Neural progenitor cell (in vitro differentiated cells): ENCODE measurements at regions not wholly inside any gene's neighbourhood (a gene's known extent, or its start where the extent isn't known, plus 50 kb on each side); places are given as distances from the start of the nearest gene placed in this dataset.
A peak's percentile ranks its signal among the peaks of the same experiment; 100 is the strongest.

Experiments
- DNase-seq: peaks from one replicate; pipeline ENCODE4 v3.0.0-alpha.2; 2016; ENCODE audit warnings: low spot score
- H2AFZ ChIP-seq: fragments of 200-600 bp; sonication (generic); replicated peaks from 2 replicates; pipeline ENCODE4 v1.6.1; 2016; ENCODE audit warnings: antibody characterized with exemption
- H3F3A ChIP-seq: fragments of 200-600 bp; sonication (generic); 2 replicates; pipeline ENCODE4 v1.6.1; 2016; ENCODE audit warnings: antibody characterized with exemption, low read depth
- H3K27ac ChIP-seq: fragments of 200-600 bp; sonication (generic); 2 replicates; pipeline ENCODE4 v1.5.1; 2016; ENCODE audit warnings: mild to moderate bottlenecking
- H3K27me3 ChIP-seq: fragments of 200-600 bp; sonication (generic); 2 replicates; pipeline ENCODE4 v1.6.1; 2016; ENCODE audit warnings: mild to moderate bottlenecking, moderate library complexity
- H3K36me3 ChIP-seq: fragments of 200-600 bp; sonication (generic); 2 replicates; pipeline ENCODE4 v1.5.1; 2016
- H3K4me1 ChIP-seq: fragments of 200-600 bp; sonication (generic); 2 replicates; pipeline ENCODE4 v1.6.1; 2016; ENCODE audit warnings: mixed run types
- H3K4me2 ChIP-seq: fragments of 200-600 bp; sonication (generic); 2 replicates; pipeline ENCODE4 v1.6.1; 2016
- H3K4me3 ChIP-seq: fragments of 200-600 bp; sonication (generic); 2 replicates; pipeline ENCODE4 v1.5.1; 2016
- H3K79me2 ChIP-seq: fragments of 200-600 bp; sonication (generic); 2 replicates; pipeline ENCODE4 v1.6.1; 2016; ENCODE audit warnings: low read depth
- H3K9ac ChIP-seq: fragments of 200-600 bp; sonication (generic); 2 replicates; pipeline ENCODE4 v1.6.1; 2016
- H3K9me3 ChIP-seq: fragments of 200-600 bp; sonication (generic); 2 replicates; pipeline ENCODE4 v1.5.1; 2016; ENCODE audit warnings: low read depth
- H4K20me1 ChIP-seq: fragments of 200-600 bp; sonication (generic); 2 replicates; pipeline ENCODE4 v1.6.1; 2016; ENCODE audit warnings: low read depth
- H3K27ac Mint-ChIP-seq: 3 replicates; pipeline ENCODE4 v1.8.0; 2021; ENCODE audit warnings: mixed read lengths
- H3K27me3 Mint-ChIP-seq: 2 replicates; pipeline ENCODE4 v1.8.0; 2022; ENCODE audit warnings: low read depth, mild to moderate bottlenecking, inconsistent platforms, moderate library complexity, mixed read lengths; ENCODE audit not compliant: insufficient read depth
- H3K36me3 Mint-ChIP-seq: 3 replicates; pipeline ENCODE4 v1.8.0; 2021; ENCODE audit warnings: mixed read lengths
- H3K4me1 Mint-ChIP-seq: 3 replicates; pipeline ENCODE4 v1.8.0; 2021; ENCODE audit warnings: mixed read lengths
- H3K4me3 Mint-ChIP-seq: 3 replicates; pipeline ENCODE4 v1.8.0; 2021; ENCODE audit warnings: mild to moderate bottlenecking, moderate library complexity, mixed read lengths
- H3K9me3 Mint-ChIP-seq: 3 replicates; pipeline ENCODE4 v1.8.0; 2020; ENCODE audit warnings: mixed read lengths
- EZH2 ChIP-seq: fragments of 200-600 bp; sonication (generic); IDR thresholded peaks from 2 replicates; pipeline ENCODE4 v1.6.1; 2017; ENCODE audit warnings: antibody characterized with exemption, mild to moderate bottlenecking, moderate library complexity
- EZH2phosphoT487 ChIP-seq: fragments of 200-600 bp; sonication (generic); IDR thresholded peaks from 2 replicates; pipeline ENCODE4 v1.6.1; 2017; ENCODE audit warnings: antibody characterized with exemption
- TF ChIP-seq, protein P1 (sequence below): fragments of 200-600 bp; sonication (generic); IDR thresholded peaks from 2 replicates; pipeline ENCODE4 v1.5.1; 2017; ENCODE audit warnings: antibody characterized with exemption, mild to moderate bottlenecking

DNA sequence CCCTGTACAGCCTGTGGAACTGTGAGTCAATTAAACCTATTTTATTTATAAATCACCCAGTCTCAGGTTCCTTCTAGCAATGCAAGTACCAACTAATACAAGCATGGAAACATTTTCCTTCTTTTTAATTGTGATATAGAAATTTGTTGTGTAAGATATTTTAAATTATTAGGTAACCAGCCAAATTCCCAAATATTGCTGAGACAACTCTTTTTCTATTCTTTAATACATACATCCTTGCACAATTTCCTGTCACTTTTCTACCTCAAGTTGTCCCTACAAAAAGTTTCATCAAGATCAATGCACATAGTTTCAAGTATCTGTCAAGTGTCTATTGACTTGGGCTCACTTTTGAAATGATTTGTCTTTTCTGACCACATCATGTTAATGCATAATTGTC lies 488.6 kb downstream of the ACTL7B start:
- Mint-ChIP-seq H3K27me3 (peaks cover 4% of the 10 kb centered on the region), H3K4me1 (no peaks in the 10 kb centered on the region), H3K36me3 (no peaks in the 10 kb centered on the region), H3K27ac (no peak overlapping the region), H3K9me3 (peaks cover 6% of the 10 kb centered on the region), H3K4me3 (no peak overlapping the region)
- DNase-seq, result no peak
- Histone ChIP-seq H3K27ac (no peak overlapping the region), H3K36me3 (no peaks in the 10 kb centered on the region), H3K4me1 (no peaks in the 10 kb centered on the region), H3K79me2 (no peaks in the 10 kb centered on the region), H3K4me3 (no peak overlapping the region), H3F3A (no peaks in the 10 kb centered on the region), H3K27me3 (no peaks in the 10 kb centered on the region), H2AFZ (no peak overlapping the region), H3K4me2 (no peak overlapping the region), H3K9ac (no peak overlapping the region), H4K20me1 (no peaks in the 10 kb centered on the region), H3K9me3 (no peaks in the 10 kb centered on the region)
- TF ChIP-seq EZH2, result no peak

DNA sequence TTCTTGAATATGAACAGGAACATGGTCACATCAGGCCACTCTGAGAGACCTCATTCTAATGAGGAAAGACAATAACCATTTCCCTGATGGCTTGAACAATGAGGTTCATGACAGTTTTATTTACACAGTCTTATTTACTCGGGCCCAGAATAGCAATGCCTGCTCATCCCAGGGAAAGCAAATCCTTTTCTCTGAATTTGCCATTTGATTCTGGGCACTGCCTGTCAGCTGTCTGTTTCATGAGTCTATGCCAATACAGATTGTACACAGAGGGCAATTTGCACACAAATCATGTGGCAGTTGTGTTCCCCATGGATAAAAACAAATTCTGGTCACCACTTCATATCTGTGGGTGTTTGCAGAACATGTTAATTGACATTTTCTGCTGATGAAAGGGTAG lies 492.5 kb downstream of the ACTL7B start:
- Histone ChIP-seq H3K4me2 (no peak overlapping the region), H3K79me2 (no peaks in the 10 kb centered on the region), H3K9me3 (no peaks in the 10 kb centered on the region), H3K4me3 (no peak overlapping the region), H3K4me1 (no peaks in the 10 kb centered on the region), H4K20me1 (no peaks in the 10 kb centered on the region), H3K27ac (no peak overlapping the region), H3K36me3 (no peaks in the 10 kb centered on the region), H3F3A (no peaks in the 10 kb centered on the region), H3K27me3 (no peaks in the 10 kb centered on the region), H2AFZ (no peak overlapping the region), H3K9ac (no peak overlapping the region)
- TF ChIP-seq EZH2phosphoT487 (no peak), EZH2 (no peak)
- TF ChIP-seq, protein P1, sequence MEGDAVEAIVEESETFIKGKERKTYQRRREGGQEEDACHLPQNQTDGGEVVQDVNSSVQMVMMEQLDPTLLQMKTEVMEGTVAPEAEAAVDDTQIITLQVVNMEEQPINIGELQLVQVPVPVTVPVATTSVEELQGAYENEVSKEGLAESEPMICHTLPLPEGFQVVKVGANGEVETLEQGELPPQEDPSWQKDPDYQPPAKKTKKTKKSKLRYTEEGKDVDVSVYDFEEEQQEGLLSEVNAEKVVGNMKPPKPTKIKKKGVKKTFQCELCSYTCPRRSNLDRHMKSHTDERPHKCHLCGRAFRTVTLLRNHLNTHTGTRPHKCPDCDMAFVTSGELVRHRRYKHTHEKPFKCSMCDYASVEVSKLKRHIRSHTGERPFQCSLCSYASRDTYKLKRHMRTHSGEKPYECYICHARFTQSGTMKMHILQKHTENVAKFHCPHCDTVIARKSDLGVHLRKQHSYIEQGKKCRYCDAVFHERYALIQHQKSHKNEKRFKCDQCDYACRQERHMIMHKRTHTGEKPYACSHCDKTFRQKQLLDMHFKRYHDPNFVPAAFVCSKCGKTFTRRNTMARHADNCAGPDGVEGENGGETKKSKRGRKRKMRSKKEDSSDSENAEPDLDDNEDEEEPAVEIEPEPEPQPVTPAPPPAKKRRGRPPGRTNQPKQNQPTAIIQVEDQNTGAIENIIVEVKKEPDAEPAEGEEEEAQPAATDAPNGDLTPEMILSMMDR, result no peak
- no peak overlapping the region for H3K27ac Mint-ChIP-seq
- peaks cover 6% of the 10 kb centered on the region for H3K9me3 Mint-ChIP-seq
- no peak for DNase-seq
- H3K27me3 Mint-ChIP-seq, result peaks cover 6% of the 10 kb centered on the region
- no peaks in the 10 kb centered on the region for H3K36me3 Mint-ChIP-seq
- H3K4me3 Mint-ChIP-seq, result no peak overlapping the region
- no peaks in the 10 kb centered on the region for H3K4me1 Mint-ChIP-seq

DNA sequence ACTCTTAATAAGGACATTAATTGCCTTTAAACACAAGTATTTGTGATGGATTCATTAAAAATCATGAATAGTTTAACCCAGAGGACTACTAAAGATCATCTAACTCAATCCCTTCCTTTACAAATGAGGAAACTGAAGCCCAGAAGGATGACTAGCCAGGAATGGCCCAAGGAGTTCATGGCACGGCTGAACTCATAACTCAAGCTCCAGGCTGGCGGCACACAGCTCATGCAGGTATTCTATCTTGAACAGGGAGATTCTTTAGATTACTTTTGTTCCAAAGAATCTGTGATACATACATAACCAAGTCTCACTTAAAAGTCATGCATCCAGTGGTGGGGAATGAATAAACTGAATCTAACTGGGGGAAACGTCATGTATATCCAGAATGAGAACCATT lies 495.5 kb downstream of the ACTL7B start:
- Mint-ChIP-seq H3K9me3 (peaks cover 4% of the 10 kb centered on the region), H3K27ac (no peak overlapping the region), H3K4me1 (no peaks in the 10 kb centered on the region), H3K27me3 (peaks cover 6% of the 10 kb centered on the region), H3K4me3 (no peak overlapping the region), H3K36me3 (no peaks in the 10 kb centered on the region)
- Histone ChIP-seq H3K79me2 (no peaks in the 10 kb centered on the region), H3K27ac (no peak overlapping the region), H3F3A (no peaks in the 10 kb centered on the region), H3K4me3 (no peak overlapping the region), H3K27me3 (no peaks in the 10 kb centered on the region), H3K9ac (no peak overlapping the region), H3K9me3 (no peaks in the 10 kb centered on the region), H4K20me1 (no peaks in the 10 kb centered on the region), H3K36me3 (no peaks in the 10 kb centered on the region), H3K4me1 (no peaks in the 10 kb centered on the region), H2AFZ (peak overlapping the region; percentile 19), H3K4me2 (no peak overlapping the region)
- TF ChIP-seq EZH2, result no peak
- no peak for TF ChIP-seq EZH2phosphoT487
- TF ChIP-seq, protein P1, result no peak
- DNase-seq, result no peak

DNA sequence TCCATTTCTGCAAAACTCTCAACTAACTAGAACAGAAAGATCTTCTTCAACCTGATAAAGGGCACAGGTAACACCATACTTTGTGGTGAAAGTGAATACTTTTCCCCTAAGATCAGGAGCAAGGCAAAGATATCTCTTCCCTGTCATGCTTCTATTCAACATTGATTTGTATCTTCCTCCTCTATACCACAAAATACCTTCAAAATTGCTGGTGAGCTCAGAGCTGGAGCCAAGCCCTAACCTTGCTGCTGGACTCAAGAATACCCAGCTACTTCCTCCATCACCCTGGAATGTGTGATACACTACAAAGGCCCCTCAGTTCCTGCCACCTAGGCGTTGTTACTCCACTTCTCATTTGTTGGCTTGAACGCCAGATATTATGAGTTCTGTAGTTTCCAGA lies 499.0 kb downstream of the ACTL7B start:
- H3K9me3 Mint-ChIP-seq, result no peaks in the 10 kb centered on the region
- no peak for DNase-seq
- Histone ChIP-seq H3F3A (no peaks in the 10 kb centered on the region), H3K9ac (no peak overlapping the region), H3K4me1 (no peaks in the 10 kb centered on the region), H3K4me2 (no peak overlapping the region), H3K4me3 (no peak overlapping the region), H3K79me2 (no peaks in the 10 kb centered on the region), H3K36me3 (no peaks in the 10 kb centered on the region), H3K27ac (no peak overlapping the region), H2AFZ (no peak overlapping the region), H4K20me1 (no peaks in the 10 kb centered on the region), H3K27me3 (no peaks in the 10 kb centered on the region), H3K9me3 (no peaks in the 10 kb centered on the region)
- no peaks in the 10 kb centered on the region for H3K36me3 Mint-ChIP-seq
- no peak overlapping the region for H3K27ac Mint-ChIP-seq
- H3K27me3 Mint-ChIP-seq, result peaks cover 2% of the 10 kb centered on the region
- H3K4me1 Mint-ChIP-seq, result no peaks in the 10 kb centered on the region
- H3K4me3 Mint-ChIP-seq, result no peak overlapping the region
- TF ChIP-seq, protein P1, result no peak
- TF ChIP-seq EZH2phosphoT487 (no peak), EZH2 (no peak)
